Smooth muscle cell (in vitro differentiated cells): ENCODE measurements at regions not wholly inside any gene's neighbourhood (a gene's known extent, or its start where the extent isn't known, plus 50 kb on each side); places are given as distances from the start of the nearest gene placed in this dataset.

Experiments
- DNase-seq: peaks from one replicate; lab custom pipeline; 2025; ENCODE audit not compliant: unreplicated experiment; lab: John Stamatoyannopoulos, UW
- H2AFZ ChIP-seq: fragments of 200-600 bp; sonication (generic); 2 replicates; pipeline ENCODE4 v1.6.0; 2016; ENCODE audit warnings: antibody characterized with exemption, low read depth, mild to moderate bottlenecking
- H3F3A ChIP-seq: fragments of 200-600 bp; sonication (generic); 2 replicates; pipeline ENCODE4 v1.6.0; 2017; ENCODE audit warnings: antibody characterized with exemption, low read depth
- H3K27ac ChIP-seq: fragments of 200-600 bp; sonication (generic); 2 replicates; pipeline ENCODE4 v1.5.1; 2016; ENCODE audit warnings: low read depth, mild to moderate bottlenecking
- H3K27me3 ChIP-seq: fragments of 200-600 bp; sonication (generic); 2 replicates; pipeline ENCODE4 v1.6.1; 2016; ENCODE audit warnings: low read depth, mild to moderate bottlenecking
- H3K36me3 ChIP-seq: fragments of 200-600 bp; sonication (generic); 2 replicates; pipeline ENCODE4 v1.5.1; 2016; ENCODE audit warnings: low read depth
- H3K4me1 ChIP-seq: fragments of 200-600 bp; sonication (generic); 2 replicates; pipeline ENCODE4 v1.5.1; 2016; ENCODE audit warnings: low read depth
- H3K4me2 ChIP-seq: fragments of 200-600 bp; sonication (generic); 2 replicates; pipeline ENCODE4 v1.6.0; 2016; ENCODE audit warnings: mild to moderate bottlenecking
- H3K4me3 ChIP-seq: fragments of 200-600 bp; sonication (generic); 2 replicates; pipeline ENCODE4 v1.5.1; 2016; ENCODE audit warnings: mild to moderate bottlenecking
- H3K79me2 ChIP-seq: fragments of 200-600 bp; sonication (generic); 2 replicates; pipeline ENCODE4 v1.6.0; 2016; ENCODE audit warnings: low read depth, mild to moderate bottlenecking
- H3K9ac ChIP-seq: fragments of 200-600 bp; sonication (generic); 2 replicates; pipeline ENCODE4 v1.6.0; 2016; ENCODE audit warnings: low read depth
- H3K9me3 ChIP-seq: fragments of 200-600 bp; sonication (generic); replicated peaks from 2 replicates; pipeline ENCODE4 v1.5.1; 2016; ENCODE audit warnings: low read depth
- H4K20me1 ChIP-seq: fragments of 200-600 bp; sonication (generic); 2 replicates; pipeline ENCODE4 v1.6.0; 2016; ENCODE audit warnings: low read depth
- CTCF ChIP-seq: fragments of 200-600 bp; sonication (generic); IDR thresholded peaks from 2 replicates; pipeline ENCODE4 v1.5.1; 2017; ENCODE audit warnings: borderline replicate concordance, mild to moderate bottlenecking, antibody characterized with exemption; ENCODE audit not compliant: insufficient read depth, poor library complexity, severe bottlenecking
- WGBS: methylation state at CpG from one replicate; pipeline ENCODE4 v1.1.7; 2016; ENCODE audit warnings: low lambda C conversion rate; 5-methylcytosine and 5-hydroxymethylcytosine counted together

- Histone ChIP-seq H2AFZ (no peak overlapping the region), H4K20me1 (no peaks in the 10 kb centered on the region), H3K4me1 (no peaks in the 10 kb centered on the region), H3K79me2 (no peaks in the 10 kb centered on the region), H3K4me2 (no peak overlapping the region), H3K9me3 (no peaks in the 10 kb centered on the region), H3K27ac (no peak overlapping the region), H3K27me3 (no peaks in the 10 kb centered on the region), H3K9ac (no peak overlapping the region), H3K36me3 (no peaks in the 10 kb centered on the region), H3F3A (no peaks in the 10 kb centered on the region), H3K4me3 (no peak overlapping the region)
- no peak for TF ChIP-seq CTCF
- DNase-seq: no peak
- 86% methylated on average over 8 of the region's 8 CpGs for WGBS
These were observed 76.7 kb upstream of the GALNT2 start for GRCh38 chr1:229990326-229990725.

GRCh38 chr1:229991104-229991513 is 75.9 kb upstream of the GALNT2 start:
- no peak overlapping the region for H3K4me3 ChIP-seq
- H3K4me2 ChIP-seq: no peak overlapping the region
- TF ChIP-seq CTCF: no peak
- no peaks in the 10 kb centered on the region for H3K36me3 ChIP-seq
- H3K79me2 ChIP-seq: no peaks in the 10 kb centered on the region
- H4K20me1 ChIP-seq: no peaks in the 10 kb centered on the region
- WGBS: 89% methylated on average over 8 of the region's 8 CpGs
- no peaks in the 10 kb centered on the region for H3K9me3 ChIP-seq
- no peak overlapping the region for H3K27ac ChIP-seq
- no peaks in the 10 kb centered on the region for H3F3A ChIP-seq
- DNase-seq: no peak
- no peaks in the 10 kb centered on the region for H3K4me1 ChIP-seq
- no peak overlapping the region for H2AFZ ChIP-seq
- no peak overlapping the region for H3K9ac ChIP-seq
- H3K27me3 ChIP-seq: no peaks in the 10 kb centered on the region

GRCh38 chr1:229991724-229992333 is 75.2 kb upstream of the GALNT2 start:
- Histone ChIP-seq H3K27me3 (no peaks in the 10 kb centered on the region), H3K36me3 (no peaks in the 10 kb centered on the region), H4K20me1 (no peaks in the 10 kb centered on the region), H3F3A (no peaks in the 10 kb centered on the region), H3K4me1 (no peaks in the 10 kb centered on the region), H3K4me2 (no peak overlapping the region), H3K9ac (no peak overlapping the region), H3K79me2 (no peaks in the 10 kb centered on the region), H3K27ac (no peak overlapping the region), H3K4me3 (no peak overlapping the region), H3K9me3 (no peaks in the 10 kb centered on the region), H2AFZ (no peak overlapping the region)
- no peak for TF ChIP-seq CTCF
- 91% methylated on average over 6 of the region's 6 CpGs for WGBS
- DNase-seq: no peak

DNA sequence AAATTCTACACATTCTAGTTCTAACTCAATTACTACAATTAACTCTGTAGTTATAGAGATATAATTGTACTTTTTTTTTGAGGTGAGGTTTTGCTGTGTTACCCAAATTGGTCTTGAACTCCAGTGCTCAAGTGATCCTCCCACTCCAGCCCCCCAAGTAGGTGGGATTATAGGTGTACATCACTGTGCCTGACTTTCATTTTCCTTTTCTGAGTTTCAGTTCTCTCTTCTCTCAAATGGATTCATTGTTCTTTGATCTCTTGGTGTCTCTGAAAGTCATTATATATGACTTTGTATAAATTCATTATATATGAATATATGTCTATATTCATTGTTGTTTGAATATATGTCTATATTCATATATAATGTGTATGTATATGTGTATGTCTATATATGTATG is 74.0 kb upstream of the GALNT2 start:
- H3K9me3 ChIP-seq: no peaks in the 10 kb centered on the region
- TF ChIP-seq CTCF: no peak
- H2AFZ ChIP-seq: no peak overlapping the region
- H3K4me1 ChIP-seq: no peaks in the 10 kb centered on the region
- H3K4me3 ChIP-seq: no peak overlapping the region
- no peaks in the 10 kb centered on the region for H3F3A ChIP-seq
- no peak for DNase-seq
- no peak overlapping the region for H3K27ac ChIP-seq
- H3K36me3 ChIP-seq: no peaks in the 10 kb centered on the region
- H3K4me2 ChIP-seq: no peak overlapping the region
- no peak overlapping the region for H3K9ac ChIP-seq
- H3K79me2 ChIP-seq: no peaks in the 10 kb centered on the region
- H3K27me3 ChIP-seq: no peaks in the 10 kb centered on the region
- no peaks in the 10 kb centered on the region for H4K20me1 ChIP-seq
